Activated T-cell treated with anti-CD3 and anti-CD28 coated beads, Interleukin-2, amount 50 U/mL, for 1 hour (primary cell): ENCODE measurements at regions not wholly inside any gene's neighbourhood (a gene's known extent, or its start where the extent isn't known, plus 50 kb on each side); places are given as distances from the start of the nearest gene placed in this dataset.

Experiments
- DNase-seq: peaks from one replicate; pipeline ENCODE4 v3.0.0-alpha.2; 2020

DNA sequence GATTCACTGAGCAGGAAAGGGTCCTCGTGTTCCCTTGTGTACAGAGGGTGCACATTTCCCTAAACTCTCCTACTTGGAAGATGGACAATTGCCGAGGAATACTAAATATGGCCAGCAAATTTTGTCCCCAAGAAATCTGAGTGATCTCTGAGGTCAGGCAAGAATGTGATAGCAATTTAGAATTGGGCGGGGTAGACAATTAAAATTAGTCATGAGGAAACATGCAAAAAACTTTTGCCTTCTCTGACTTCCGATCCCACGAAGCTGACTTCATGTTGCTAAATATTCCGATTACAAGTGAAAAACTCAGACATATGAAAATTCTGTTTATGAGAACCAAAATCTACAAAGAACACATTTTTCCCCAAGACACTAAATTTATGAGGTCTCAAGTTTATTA is 453.9 kb upstream of the ZFP42 start:
- no peak for DNase-seq

DNA sequence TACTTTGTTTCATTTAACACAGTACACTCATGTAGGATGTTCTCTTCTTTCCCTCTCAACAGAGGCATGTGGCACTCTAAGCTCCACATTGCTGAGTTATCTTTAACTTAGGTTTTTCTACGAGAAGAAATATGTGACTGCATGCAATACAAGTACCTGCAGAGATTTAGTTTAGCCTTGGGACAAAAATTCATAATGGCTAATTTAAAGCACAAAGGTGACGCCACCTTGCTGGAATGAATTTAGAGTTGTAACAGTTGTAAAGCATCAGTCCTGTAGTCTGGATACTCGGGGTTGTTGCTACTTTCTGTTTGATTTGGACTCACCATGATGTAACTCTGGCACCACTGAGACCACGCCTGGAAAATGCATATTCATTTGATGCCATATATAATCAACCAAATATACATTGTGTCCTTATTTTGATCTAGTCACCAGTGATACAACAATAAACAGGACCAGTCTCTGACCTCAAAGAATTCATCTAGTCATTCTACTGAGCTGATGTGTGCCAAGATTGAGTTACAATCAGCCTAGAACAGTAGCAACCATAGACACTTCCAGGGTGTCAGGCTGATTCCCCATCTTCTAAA is 451.0 kb upstream of the ZFP42 start:
- DNase-seq = no peak

DNA sequence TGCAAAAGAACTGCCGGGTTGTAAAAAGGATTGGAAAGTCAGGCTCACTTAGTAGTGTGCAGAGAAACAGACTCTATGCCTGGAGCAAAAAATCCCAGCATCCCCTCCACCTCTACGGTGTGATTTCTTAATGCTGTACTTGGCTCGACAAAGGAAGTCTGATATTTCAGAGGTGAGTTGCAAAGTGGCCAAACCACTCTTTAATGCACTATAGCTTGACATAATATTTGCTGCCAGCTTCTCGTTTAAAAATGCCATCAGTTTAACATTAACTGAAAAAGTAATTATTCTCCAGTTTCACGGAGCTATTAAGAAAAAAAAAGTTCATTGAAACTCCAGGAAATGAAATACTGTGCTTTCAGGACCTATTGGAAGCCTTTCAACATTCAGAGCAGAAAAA is 448.3 kb upstream of the ZFP42 start:
- DNase-seq = no peak

DNA sequence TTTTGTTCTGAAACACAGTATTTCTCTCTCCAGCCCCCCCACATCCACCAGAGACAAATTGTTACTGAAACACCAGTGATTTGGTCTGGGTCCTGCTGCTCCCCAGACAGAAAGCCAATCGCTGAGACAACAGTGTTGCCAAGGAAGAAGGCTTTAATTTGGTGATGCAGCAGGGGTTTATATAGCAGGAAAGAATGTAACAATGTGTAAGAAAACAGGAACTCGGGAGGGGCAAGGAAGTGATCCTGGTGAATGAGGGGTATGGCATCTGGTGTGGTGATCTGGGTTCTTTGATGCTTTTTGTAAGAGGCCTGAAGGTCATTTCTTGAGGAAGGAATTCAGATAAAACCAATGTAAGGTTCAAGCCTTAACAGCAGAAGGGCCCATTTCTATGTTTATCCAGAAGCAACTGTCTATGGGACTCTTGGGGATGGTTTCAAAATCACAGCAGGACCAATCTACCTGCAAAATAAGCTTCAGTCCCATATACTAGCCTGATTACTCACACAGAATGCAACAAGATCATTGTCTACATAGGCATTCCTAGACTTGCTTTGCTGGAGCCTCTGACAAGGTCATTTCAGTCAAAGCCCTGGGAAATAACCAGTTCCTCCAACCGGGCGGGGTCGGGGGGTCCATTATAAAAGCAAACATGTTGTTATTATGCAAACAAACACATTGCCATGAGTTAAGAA is 445.2 kb upstream of the ZFP42 start:
- no peak for DNase-seq

DNA sequence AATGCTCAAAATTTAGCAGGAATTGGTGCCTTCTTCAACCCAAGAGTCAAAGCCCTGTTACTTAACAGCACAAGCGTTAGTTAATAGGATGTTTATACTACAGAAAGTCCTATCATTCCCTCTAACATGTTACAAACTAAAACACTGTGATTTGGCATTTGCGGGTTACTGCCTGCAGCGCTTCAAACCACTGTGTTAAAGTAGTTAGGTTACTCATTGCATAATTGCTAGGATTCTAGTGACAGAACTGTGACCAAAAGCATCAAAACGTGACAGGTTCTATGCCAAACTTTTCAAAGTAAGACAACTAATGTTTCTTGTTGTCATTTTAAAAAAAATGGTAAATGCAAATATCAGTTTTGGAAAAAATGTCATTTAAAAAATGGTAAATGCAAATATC is 442.8 kb upstream of the ZFP42 start:
- DNase-seq = no peak

DNA sequence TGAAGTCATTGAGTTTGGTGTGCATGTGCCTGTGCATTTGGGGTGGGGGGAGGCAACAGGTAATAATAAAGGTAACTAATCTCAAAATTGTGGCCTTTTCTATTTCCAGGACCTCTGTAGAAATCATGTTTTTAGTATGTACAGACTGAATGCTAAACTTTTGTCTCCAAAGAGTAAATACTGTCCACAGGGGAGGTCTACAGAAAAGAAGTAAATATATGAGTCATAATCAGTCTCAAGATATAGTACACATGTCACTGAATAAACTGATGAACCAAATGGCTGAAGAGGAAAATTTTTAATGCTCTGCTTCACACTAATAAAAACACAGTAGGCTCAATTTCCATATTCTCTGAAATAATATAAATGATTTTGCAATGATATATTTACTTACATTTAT is 440.4 kb upstream of the ZFP42 start:
- DNase-seq = no peak

DNA sequence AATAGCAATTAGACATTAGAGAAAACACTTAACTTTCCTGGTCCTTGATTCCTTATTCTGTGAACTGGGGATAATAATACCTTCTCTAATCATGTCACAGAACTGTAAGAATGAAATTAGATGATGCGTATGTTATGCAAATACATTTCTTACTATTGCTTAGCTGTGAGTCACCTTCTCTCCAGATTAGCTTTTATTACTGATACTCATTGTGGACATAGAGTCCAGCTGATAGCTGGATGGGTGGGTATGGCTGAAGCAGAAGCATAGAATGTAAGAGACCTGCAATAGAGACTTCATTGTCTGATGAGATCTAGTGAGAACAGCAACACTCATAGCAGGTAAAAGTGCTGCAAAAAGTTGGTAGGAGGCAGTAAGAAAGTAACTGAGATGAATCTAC is 437.2 kb upstream of the ZFP42 start:
- no peak for DNase-seq

DNA sequence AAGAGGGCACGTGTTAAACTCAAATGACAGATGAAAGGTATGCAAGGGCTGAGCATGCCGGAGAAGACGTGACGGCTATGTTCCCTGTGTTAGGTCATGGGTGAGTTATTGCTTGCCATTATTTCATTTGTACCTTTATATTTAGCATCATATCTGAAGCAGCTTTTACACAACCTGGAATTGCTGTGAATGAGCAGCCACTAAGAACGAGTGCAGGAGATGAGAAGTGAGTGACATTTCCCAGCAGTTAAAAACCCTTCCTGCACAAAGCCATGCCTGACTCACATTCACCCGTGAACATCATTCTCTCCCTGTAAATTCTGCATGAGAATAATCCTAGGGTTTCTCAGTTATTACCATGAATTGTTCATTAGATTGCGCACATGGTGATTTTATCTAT is 433.2 kb upstream of the ZFP42 start:
- DNase-seq = no peak

DNA sequence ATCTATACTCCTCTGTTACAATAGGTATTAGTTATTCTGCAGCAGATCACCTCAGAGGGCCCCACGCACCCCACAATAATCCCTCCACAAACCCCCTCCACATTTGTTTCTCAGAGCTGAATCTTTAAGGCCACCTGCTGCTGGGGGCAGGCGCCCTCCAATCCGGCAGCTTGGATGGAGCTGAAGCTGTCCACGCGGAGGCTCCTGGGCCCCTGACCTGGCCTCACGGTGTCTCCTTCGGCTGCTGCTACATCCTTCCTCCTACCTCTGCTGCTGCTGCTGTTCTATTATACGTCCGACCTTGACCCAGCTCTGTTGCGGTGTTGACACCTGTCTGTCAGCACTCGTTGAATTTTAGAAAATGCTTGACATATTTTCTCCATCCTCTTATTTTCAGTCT is 430.2 kb upstream of the ZFP42 start:
- DNase-seq = no peak

DNA sequence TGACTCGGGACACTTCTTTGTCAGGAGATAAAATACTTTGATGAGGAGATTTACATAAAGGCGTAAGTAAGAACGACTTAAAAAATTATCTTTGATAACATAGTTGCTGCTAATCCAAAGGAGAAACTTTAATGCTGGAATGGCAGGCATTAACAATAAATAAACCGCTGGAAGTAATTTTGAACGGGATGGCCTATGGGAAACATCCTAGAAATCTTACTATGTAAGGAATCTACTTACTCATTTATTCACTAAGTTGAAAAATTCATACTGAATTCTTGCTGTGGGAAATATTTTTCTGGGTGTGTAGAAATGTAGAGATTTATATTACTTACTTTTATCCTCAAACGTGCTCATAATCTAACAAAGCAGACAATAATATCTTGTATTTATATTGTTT is 425.7 kb upstream of the ZFP42 start:
- DNase-seq = no peak

DNA sequence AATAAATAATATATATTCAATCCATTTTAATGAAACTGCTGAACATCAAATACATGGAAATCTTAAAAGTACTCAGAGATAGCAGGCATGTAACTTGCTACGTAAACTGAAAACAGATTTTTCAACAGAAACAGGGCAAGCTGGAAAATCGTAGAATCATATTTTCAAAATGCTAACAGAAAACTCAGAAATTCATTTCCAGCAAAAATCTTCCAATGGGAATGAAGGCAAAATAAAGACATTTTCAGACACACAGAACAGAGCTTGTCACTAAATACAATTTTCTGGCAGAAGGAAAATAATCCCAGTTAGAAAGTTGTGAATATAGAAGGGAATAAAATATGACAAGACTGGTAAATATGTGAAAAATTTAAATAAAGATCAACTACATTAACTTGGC is 419.9 kb upstream of the ZFP42 start:
- DNase-seq = no peak

DNA sequence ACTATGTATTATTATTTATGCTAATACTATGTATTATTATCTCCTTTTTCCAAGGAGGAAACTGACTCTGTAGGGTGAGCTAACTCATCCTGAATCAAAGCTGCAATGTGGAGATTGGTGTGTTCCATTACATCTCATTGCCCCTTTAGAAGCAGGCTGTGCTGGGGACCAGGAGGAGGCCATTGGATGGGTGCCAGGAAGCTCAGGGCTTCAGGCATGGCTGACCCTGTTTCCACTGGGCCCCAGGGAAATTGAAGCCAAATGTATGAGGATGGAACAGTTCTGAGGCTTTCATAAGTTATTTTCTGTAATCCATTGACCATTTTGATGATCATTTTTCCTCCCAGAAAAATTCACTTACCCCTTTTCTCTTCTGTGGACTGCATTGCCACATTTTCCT is 418.8 kb upstream of the ZFP42 start:
- DNase-seq = no peak

DNA sequence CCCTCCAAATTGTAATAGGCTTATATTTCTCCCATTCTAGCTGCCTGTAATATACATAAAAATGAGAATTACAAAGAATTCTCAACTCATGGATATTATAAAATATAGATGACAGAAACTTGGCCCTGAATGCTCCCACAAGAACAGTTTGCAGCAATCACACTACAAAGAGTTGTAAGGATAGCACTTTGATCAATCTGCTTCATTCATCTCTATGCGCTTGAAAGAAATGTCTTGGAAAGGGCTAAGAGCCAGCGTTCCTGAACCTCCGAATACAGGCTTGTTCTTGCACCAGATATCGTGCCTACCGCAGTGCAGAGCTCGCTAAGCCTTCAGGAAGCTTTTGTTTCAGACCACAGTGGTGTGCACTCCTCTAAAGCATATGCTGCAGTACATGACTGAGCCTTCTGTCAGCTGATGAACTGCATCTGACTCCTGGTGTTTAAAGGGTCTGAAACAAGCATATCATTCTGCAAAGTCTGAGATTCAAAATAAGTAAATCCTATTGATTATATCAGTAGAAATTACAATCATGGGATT is 417.6 kb upstream of the ZFP42 start:
- DNase-seq = no peak

DNA sequence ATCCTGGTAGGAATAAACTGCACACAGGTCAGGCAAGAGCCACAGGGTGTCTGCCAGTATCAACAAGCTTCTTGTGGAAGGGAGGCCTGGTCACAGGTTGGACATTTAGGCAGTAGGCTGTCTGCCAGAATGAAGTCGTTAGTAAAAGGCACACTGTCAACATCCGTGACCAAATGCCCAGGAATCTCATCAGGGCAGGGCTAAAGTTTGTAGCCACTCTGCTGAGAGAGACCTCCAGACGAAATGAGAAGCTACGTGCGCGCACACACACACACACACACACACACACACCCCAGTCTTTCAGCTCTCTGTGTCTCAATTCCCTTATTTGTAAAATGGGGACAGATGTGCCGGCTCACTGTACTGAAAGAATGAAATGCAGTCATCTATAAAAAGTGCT is 408.7 kb upstream of the ZFP42 start:
- no peak for DNase-seq

DNA sequence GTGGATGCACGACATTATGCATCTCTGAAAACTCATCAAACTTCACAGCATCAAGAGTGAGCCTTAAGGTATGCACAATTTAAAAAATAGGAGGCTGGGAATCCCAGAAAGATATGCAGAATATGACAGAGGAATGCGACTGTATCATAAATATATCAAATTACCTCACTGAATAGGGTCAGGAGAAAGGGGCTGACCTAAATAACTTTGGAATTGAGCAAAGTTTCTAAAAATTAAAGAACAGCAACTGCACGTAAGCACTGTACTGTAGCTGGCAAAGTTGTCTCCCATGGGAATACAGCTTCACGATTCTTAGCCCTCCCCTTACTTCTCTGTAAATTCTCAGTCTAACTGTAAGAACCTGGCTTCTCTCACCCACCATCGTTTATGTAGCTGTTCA is 397.4 kb upstream of the ZFP42 start:
- DNase-seq = no peak

DNA sequence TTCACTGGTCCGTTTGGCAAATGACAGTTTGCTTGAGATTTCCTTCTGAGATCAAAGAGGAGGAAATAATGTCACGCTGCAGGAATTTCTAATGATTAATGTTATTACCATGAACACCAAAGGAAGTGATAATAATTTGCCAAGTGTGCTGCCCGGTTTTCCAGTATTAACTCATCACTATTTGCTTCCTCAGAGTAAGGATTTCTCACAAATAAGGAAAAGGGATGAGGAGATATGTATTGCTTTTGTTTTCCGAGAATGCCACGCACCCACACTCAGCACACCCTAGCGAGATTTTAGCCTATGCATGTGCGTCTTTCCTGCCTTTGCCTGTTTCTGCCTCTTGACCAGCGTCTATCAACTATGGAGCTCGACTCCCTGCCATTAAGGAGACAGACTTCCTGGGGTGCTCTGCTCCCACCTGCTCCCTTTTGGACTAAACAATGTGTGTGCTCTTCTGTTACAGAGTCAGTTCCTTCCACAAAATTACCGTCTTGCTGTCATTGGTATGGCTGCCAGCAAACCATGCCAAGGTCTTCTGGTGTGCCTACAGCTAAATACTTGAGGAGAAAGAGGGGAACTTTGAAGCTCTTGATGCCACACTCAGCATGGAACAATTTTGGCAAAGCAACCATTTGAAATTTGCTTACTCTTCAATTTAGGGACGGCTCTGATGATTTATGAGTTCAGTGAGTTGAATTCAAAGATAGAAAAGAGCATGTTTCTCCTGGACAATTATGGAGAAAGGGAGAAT is 393.1 kb upstream of the ZFP42 start:
- no peak for DNase-seq

DNA sequence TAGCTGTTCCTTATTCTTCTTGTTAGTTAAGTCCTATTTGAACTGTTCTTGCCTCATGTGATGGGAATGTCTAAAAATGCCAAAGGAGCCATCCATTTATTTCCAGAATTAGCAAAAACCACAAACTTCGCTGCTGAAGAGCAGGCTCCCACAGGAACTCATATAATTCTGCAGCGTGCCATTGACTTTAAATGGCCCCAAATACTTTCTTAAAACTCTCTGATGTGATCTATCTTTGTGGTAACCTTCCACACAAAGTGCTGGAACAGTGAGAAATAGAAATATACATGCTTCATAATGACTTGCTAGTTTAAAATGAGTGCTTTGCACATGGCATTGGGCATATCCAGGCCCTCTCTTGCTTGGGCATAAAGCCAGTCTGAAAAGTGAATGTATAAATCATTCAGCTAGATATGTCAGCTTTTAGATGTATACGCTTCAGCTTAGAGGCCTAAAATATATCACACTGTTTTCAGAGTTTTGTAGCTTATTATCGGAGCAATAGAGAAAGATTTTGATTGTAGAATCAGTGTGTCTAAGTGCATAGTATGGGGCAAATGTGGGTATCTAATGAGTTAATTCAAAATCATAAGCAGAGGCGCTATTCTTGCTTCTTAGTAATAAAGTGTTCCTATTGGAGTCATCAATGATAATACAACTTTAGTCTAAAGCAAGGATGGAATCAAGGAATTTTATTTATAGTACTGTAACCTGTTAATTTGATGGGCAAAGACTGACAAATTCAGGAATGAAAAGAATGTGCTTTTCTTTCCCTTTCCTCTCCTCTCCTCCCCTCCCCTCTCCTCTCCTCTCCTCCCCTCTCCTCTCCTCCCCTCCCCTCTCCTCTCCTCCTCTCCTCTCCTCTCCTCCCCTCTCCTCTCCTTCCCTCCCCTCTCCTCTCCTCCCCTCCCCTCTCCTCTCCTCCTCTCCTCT is 392.2 kb upstream of the ZFP42 start:
- DNase-seq = no peak

DNA sequence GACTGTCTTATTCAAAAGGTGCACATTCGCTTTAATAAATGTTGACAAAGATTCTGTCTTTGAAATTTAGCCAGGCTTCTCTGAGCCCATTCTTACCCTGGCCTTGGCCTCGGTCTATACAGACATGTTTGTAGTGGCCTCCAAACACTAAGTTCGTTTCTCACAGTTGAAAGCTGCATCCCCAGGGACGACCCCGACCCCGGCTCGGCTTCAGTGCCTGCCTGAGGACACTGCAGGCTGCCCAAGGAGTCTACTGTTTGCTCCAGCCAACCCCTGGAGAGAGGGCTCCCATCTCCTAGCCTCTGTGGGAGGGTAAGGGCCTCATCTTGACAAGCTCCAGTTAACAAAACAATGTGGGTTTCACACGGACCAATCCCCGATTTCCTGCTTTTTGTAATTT is 390.6 kb upstream of the ZFP42 start:
- DNase-seq = no peak

DNA sequence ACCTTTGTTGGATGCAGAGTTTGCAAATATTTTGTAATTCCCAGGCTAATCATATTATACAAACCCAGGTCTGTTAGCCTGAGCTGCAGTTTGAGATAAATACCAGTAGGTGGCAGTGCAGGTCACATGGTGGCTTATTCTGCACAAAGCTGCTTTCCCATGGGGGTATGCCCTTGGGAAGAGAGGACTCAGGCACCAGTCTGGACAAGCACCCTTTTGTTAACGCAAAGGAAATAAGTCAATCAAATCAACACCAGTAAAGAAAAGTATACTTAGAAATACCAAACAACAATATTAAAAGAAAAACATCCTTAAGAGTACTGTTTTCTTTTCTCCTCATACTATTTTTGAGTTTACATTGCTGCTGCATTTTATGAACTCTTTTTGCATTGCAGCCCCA is 389.0 kb upstream of the ZFP42 start:
- no peak for DNase-seq

DNA sequence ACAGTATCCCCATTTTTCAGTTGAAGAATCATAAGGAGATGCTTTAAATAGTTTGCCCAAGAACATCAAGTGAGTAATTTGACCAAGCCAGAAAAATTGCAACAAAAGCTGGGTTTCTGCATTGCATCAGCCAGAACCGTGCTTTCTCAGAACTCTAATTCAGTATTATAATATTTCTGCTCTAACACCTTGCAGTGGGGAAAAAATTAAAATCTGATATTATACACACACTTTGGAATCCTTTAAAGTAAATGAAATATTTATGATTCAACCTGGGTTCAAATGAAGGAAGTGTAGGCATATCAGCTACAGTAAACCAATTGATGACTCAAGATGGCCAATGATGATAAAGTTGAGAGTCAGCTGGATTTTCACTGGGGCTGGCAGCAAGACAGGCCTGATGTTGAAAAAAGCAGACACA is 387.6 kb upstream of the ZFP42 start:
- no peak for DNase-seq

DNA sequence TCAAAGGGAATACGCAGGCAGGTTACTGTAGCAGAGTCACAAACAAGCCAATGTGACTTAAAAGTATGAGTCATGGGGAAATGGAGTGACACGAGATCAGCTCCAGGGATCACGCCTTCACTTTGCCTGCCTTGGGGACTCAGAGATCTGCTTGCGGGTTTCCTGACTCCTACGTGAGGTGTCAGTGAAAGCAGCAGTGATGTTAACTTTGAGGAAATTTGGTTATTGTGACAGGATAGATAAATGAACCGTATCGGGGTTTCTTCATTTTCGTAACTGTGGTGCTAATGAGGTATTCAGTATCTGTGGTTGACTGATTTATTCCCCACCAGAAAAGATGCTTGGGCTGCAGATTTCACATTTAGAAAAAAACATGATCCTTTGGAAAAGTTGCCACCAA is 383.3 kb upstream of the ZFP42 start:
- DNase-seq = no peak

DNA sequence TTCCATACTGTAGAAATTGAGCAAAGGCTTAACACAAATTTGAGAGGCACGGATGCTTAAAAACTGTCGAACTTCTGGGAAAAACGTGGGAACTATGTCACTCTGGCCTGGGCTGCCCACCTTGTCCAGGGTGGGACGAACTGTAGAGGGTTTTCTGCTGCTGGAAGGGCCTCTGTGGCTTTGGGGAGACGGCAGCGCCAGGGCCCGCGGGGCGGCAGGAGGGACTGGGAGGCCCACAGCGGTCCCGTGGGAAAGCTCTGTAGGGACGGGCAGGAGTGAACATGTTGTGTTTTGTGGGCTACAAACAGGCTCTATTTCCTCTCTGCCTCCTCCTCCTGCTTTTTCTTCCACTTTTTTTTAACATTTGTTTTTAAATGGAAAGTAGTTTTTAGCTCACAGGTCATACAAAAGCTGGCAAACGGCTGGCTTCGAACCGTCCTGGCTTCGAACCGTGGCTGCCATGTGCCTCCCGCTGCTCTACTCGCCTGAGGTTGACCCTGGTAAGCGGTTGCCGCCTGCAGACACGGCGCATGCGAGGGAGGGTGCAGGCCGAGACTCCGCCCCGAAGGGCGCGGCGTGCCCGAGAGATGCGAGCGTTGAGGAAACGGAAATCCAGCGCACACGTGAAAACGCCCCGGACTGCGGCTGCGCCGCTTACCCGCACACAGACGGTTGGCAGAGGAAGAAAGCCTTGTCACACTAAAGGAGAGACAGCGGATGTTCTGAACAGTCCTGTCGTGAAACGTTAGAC is 382.3 kb upstream of the ZFP42 start:
- no peak for DNase-seq
